Fibroblast of the aortic adventitia (primary cell): ENCODE measurements at regions not wholly inside any gene's neighbourhood (a gene's known extent, or its start where the extent isn't known, plus 50 kb on each side); places are given as distances from the start of the nearest gene placed in this dataset.

Experiments
- DNase-seq: peaks from one replicate; pipeline ENCODE4 v3.0.0-alpha.2; 2010; ENCODE audit warnings: low read depth
- H3K4me3 ChIP-seq: 2 replicates; pipeline ENCODE4 v1.5.1; 2011; ENCODE audit warnings: low read depth, mild to moderate bottlenecking, control low read depth, low read length, moderate library complexity
- CTCF ChIP-seq: IDR thresholded peaks from 2 replicates; pipeline ENCODE4 v1.5.1; 2011; ENCODE audit warnings: mild to moderate bottlenecking, low read length, control low read depth, inconsistent platforms; ENCODE audit not compliant: insufficient read depth

GRCh38 chr18:10120622-10121021, 206.8 kb downstream of the VAPA start:
- TF ChIP-seq CTCF, result no peak
- DNase-seq, result no peak
- no peak overlapping the region for H3K4me3 ChIP-seq

GRCh38 chr18:10121028-10121427, 207.2 kb downstream of the VAPA start:
- no peak for TF ChIP-seq CTCF
- no peak for DNase-seq
- H3K4me3 ChIP-seq, result no peak overlapping the region

- DNase-seq, result peak; percentile 46
- no peak for TF ChIP-seq CTCF
- H3K4me3 ChIP-seq, result no peak overlapping the region
Observed at GRCh38 chr18:10121786-10122515, 208.1 kb downstream of the VAPA start.

GRCh38 chr18:10122988-10123950, 209.5 kb downstream of the VAPA start:
- TF ChIP-seq CTCF, result no peak
- DNase-seq, result no peak
- no peak overlapping the region for H3K4me3 ChIP-seq

- TF ChIP-seq CTCF, result no peak
- no peak overlapping the region for H3K4me3 ChIP-seq
- DNase-seq, result no peak
Observed at GRCh38 chr18:10124071-10124470, 210.3 kb downstream of the VAPA start.

- no peak for TF ChIP-seq CTCF
- H3K4me3 ChIP-seq, result no peak overlapping the region
- DNase-seq, result no peak
Observed at GRCh38 chr18:10124557-10124956, 210.7 kb downstream of the VAPA start.
